HG02943 (cell line): ENCODE measurements at regions not wholly inside any gene's neighbourhood (a gene's known extent, or its start where the extent isn't known, plus 50 kb on each side); places are given as distances from the start of the nearest gene placed in this dataset.
"Not testable (repeated sequence)": the region's sequence is repeated elsewhere in the genome, so short reads cannot be mapped to it uniquely, and the experiment has no call there.

ENCODE experiments used
- ATAC-seq: cut with Tn5 transposase; IDR thresholded peaks from one replicate; pipeline ENCODE4 v1.9.1; 2021; ENCODE audit warnings: mild to moderate bottlenecking, low read depth, moderate library complexity; ENCODE audit not compliant: unreplicated experiment

DNA sequence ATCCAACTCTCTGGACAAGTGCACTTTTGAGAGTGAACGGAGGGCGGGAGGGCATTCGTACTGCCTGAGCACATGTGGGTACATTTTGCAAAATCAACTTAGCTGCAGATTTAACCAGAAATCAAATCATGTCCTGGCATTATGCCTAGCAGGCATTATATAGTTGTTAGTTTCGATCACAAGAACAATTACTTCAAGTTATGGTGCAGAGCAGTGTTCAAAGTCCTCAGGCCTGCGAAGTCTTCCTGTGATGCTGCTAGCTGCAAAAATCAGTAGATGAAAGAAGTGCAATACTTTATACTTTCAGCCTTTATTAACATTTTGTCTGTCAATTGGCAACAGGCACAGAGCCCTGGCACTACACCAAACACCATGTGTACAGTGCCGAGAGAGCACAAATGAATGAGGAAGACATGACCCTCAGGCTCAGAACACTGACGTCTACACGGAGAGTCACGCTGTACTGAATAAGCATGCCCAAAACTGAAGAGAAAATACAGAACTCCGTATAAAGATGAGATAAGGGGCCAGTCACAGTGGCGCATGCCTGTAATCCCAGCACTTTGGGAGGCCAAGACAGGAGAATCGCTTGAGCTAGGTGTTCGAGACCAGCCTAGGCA lies 92.1 kb upstream of the CREB1 start:
- no peak for ATAC-seq

DNA sequence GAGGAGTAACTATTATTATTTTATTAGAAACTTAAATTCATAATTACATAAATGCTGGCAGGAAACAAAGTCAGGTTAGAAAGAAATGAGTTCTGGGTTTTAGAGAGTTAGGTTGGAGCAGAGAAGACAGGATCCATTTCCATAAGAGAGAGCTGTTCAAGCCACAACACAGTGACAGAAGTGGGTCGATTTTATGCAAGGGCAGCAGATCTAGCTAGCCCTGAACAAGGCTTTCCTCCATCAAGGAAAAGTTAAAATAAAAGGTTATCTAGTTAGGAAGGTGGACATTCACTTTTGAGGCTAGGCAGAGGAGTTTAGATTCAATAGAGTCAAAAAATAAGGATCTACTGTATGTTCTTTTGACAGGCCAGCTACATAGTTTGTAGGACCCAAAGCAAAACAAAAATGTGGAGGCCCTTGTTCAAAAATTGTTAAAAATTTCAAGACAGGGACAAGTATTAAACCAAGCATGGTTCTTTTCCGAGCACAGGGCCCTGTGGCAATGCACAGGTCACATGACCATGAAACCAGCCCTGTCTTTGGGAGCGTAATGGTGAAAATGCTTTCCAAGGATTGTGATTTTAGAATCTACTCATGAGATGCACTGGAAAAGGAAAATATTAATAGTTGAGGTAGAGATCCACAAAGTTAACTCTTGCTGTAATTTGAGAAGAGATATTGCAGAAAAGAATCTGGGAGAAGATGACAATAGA lies 91.2 kb upstream of the CREB1 start:
- ATAC-seq: no peak

DNA sequence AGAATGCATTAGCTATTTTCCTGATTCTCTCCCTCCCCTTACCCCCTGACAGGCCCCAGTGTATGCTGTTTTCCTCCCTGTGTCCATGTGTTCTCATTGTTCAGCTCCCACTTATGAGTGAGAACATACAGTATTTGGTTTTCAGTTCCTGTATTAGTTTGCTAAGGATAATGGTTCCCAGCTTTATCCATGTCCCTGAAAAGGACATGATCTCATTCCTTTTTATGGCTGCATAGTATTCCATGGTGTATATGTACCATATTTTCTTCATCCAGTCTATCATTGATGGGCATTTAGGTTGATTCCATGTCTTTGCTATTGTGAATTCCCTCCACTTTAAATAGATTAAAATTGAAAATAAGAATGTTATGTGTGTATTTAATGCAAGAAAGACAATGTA lies 89.9 kb upstream of the CREB1 start:
- ATAC-seq: not testable (repeated sequence)

DNA sequence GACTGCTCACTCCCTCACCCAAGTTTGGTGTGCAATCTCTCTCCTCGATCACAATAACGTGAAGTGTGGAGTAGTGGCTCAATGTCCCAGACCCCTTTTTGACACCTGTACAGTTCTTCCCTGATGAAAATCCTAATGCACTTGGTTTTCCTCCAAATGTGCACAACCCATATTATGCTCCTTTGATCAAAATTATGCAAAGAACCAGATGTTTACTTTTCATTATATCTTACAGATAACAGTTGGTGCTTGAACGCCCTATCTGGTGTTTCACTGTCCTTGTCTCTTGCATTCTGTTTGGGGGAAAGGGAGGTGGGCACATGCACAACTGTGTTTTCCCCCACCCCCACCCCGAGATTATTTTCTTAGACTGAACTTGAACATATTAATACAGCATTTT lies 85.0 kb upstream of the CREB1 start:
- no peak for ATAC-seq

DNA sequence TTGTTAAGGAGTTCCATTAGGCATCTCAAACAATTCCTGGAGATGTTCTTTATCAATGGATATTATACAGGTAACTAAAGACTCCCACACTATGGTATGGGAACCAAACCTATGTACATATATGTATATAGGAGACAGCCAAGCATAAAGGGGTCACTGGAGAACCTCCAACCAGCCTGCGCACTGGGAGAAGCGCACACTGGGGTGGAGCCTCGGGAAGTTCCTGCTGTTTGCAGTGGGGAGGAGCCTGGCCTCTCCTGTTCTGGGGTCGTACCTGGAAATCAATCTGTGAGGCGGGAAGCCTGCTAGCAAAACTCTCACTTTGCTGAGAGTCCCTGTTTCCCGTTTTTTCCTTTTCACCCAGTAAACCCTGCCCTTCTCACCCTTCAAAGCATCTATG lies 83.1 kb upstream of the CREB1 start:
- ATAC-seq: no peak

DNA sequence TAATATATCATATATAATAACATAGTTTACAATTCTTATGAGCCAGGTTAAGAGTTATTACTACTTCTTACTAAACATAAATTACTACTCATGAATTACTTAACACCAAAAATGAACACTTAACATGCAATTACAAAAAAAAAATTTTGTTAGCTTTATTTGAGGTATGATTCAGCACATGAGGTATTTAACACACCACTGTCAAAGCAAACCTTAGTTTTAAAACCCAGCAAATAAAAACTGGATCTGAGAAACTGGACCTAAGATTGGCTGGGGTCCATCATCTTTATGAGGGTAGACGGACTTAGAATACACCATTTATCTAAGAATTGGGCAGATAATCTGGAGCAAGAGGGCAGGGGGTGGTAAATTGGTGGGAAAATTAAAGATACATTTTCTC lies 81.8 kb upstream of the CREB1 start:
- no peak for ATAC-seq

DNA sequence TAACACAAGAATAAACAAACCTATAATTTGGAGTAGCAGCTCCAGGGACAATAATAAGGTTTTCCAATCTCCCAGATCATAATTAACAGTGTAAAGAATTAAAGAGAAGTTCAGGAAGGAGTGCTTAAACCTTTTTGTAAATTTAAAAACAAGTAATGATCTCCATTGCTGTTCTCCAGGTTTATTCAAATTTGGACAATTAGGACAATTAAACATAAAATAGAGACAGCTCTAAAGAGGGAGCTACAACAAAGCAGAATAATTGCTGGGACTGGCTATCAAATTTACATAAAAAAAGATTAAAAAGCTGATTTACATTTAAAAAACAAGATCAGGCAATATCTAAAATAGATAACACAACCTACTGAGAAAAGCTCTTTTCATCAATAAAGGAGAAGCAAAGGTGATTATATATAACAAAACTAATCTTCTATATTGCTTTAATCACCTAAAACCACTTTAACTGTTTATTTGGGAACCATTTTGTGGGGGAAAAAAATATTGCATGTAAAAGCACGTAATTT lies 80.1 kb upstream of the CREB1 start:
- ATAC-seq: no peak

DNA sequence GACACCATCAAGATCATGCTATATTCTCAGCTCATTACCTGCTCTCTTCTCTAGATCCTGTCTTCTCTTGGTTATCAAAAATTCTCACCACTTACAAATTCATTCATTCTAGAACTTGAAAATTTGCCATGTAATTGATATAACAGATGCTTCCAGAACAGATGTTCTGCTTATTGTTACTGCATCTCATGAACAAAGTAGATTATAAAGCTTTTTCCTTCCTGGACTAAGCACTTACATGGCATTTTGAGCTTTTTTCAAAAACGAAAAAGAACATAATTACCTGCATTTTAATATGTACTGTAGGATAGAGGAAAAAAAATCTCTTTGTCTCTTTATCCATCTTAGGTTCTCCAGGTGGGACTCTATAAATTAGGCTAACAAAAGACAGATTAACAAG lies 79.6 kb upstream of the CREB1 start:
- no peak for ATAC-seq

DNA sequence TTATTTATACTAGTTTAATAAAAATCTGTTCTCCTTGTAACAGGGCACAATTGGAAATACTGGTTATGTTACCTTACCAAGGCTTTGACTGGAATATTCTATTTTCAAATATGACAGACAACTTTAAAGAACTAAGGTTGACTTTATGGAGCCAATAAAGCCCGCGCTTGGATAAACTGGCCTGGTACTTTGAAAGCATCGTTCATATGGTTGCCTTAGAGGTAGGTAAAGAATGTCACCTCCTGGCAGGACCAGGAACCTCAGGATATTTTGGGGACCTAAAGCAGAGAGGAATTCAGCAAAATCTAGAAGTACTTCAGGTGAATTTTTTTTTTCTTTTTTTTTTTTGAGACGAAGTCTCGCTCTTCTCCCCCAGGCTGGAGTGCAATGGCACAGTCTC lies 71.2 kb upstream of the CREB1 start:
- ATAC-seq: no peak

DNA sequence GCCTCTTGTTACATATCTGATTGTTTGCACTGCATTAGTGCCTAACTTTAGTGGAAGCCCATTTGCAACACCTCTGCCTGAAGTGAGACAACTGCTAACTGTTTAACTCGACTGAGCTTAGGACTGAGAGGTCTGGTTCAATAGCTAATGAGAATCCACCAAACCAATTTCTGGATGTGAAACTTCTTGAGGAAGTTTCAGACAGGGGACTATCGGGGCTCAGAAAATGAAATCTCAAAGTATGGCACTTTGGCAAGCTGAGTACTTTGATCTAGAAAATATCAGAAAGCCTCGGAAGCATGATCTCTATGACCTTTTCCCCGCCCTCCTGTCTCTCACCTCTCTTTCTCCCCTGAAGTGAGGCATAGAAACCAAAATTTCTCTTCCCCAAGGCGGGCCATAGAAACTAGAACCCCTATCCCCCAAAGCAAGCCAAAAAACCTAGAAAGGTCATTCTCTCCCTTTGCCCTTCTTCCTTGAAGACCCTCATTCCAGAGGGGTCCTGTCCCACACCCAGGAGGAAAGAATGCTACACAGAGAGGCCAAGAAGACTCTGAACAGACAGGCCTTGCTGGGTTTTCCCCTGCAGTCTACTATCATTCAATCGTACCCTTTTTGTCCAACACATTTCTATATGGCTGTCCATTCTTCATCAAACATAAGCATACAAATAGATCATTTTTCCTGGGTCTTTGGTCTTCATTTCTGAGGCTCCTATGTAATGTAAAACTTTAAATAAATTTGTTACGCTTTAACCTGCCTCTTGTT lies 69.6 kb upstream of the CREB1 start:
- no peak for ATAC-seq

DNA sequence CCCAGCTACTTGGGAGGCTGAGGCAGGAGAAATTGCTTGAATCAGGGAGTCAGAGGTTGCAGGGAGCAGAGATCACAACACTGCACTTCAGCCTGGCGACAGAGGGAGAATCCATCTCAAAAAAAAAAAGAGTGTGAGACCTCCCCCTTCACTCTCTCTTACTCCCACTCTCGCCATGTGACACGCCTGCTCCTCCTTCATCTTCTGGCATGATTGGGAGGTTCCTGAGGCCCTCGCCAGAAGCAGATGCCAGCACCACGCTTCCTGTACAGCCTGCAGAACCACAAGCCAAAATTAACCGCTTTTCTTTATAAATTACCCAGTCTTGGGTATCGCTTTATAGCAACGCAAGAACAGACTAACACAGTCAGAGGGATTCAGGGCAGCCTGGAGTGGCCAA lies 66.3 kb upstream of the CREB1 start:
- ATAC-seq: no peak

DNA sequence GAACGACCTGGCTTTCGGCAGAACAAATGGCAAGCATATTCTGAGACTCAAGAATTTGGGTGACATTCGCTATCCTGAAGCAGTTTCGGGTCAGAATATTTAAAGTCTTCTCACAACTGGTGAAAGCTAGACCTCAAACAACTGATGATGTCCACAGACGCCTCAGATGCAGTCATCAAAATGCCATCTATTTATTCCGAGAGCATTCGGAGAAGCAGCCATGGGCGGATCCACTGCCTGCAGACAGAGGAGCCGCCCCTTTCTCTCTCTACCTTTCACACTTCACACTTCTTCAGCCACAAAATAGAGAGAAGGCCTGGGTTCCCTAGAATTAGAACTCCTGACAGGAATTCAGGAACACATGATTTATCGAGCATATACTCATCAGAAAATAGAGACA lies 65.8 kb upstream of the CREB1 start:
- no peak for ATAC-seq

DNA sequence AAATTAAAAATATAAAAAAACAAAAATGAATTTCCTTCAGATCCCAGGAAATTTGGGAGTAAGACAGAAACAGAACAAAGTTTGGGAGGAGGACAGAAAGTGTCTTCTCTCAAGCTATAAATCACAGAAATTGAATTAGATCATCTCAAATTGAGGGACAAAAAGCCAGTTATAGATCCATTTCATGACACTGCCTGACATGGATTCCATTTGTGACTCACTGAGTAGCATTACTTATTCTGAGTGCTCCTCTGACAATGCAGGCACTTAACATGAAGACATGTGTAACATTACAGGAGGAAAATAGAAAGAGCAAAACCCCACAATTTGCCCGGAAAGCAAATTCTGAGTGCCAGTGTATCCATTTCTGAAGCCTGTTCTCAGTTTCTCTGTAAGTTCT lies 63.9 kb upstream of the CREB1 start:
- no peak for ATAC-seq

DNA sequence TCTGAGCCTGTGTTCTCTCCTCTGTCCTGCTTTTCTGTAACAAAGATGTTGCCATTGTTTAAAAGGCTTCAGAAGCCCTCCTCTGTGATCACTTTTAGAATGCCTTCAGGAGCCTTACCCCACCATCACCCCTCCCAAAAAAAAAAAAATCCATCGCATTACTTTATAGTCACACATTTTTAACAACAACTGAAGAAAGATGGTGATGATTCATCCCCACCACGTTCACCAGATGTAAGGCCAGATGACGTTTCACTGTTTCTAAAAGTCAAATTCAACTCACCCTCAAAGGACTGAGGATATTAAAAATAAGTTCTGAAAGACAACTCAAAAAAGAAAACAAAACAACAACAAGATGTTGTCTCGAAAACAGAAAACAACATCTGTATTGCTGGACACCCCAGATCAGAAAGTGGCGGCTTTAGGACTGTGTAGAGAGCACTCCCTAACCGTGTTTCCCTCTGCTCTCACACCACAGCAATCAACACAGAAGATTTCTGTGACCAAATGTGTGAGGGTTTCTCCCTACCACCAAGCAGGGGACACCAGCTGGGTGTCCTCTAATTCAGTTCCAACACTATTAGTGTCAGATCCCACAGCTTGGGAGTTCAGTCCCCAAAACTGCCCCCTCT lies 61.9 kb upstream of the CREB1 start:
- no peak for ATAC-seq

DNA sequence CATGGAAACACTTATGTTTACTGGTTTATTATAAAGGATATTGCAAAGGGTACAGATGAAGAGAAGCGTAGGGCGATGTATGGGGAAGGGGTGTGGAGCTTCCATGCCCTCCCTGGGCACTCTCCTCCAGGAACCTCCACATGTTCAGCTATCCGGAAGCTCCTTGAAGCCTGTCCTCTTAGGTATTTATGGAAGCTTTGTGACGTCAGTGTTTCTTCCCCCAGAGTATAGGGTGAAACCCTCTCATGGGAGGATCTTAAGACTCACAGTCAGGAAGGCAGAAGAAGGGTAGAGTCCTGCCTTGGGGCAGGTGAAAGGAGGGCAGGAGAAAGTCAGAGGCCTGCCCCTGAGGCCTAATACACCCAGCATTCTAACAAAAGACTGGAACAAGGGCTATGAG lies 61.3 kb upstream of the CREB1 start:
- no peak for ATAC-seq

DNA sequence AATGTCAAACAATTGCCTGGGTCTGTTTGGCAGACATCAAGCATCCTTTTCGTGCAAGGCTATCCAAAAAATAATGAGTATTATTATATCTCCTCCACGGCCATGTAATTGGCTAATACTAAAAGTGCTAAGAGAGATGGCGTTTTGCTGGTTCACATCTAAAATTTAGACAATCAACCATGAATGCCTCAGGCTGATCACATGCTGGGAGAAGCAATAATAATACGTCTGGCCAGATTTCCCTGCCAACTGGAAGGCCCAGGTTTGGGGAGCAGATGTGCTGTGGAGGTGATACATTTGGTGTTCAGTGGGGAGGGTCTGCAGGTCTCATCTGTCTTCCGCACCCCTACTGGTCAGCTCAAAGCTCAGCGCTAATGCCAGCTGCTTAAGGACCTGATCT lies 60.3 kb upstream of the CREB1 start:
- ATAC-seq: no peak

DNA sequence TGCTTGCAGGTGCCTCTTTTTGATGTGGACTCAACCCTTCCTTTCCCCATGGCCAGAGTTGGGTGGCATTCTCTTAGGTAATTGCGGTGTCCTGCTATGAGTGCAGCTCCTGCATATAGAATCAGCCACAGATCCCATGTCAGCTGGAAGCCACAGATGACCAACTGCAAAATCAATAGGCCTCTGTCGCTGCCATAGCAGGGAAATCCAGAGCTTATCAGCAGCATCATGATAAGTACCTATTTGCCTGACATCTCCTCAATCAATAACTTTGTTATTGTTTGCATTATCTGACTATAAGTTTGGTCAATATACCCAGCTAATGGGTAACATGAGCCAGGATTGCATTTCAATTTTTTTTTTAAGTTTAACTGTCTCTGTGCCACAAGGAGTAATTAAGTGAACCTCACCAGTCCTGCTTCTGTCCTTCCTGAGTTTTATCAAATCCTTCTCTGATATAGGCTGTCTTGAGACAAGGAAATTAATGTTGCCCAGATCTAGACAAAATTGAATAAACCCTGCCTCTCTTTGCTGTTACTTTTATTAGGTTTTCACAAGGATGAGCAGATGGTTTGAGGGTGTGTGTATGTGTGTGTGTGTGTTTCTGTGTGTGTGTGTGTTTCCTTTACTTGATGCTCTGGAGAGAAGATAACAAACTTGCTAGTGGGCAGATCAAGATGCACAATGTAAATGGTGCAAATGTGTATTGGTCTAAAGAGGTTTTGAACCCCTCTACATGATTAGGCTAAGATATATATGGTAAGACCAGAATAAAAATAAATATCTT lies 59.6 kb upstream of the CREB1 start:
- no peak for ATAC-seq

DNA sequence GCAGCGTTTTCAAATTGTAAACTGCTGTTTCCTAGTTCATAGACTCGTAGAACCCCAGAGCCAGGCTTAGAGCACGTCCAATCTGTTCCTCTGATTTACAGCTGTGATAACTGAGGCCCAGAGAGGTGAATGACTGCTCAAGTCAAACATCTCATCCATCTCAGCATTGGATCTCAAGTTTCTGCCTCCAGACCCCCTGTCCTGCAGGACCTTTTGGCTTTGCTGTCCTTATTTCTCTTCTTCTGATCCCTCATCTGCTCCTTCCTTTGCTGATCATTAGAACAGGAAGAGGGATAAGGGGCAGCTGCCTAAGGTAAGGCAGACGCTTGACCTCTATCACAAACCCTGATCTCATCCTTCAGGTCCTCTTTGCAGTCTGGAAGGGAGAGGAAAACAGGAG lies 58.5 kb upstream of the CREB1 start:
- no peak for ATAC-seq

DNA sequence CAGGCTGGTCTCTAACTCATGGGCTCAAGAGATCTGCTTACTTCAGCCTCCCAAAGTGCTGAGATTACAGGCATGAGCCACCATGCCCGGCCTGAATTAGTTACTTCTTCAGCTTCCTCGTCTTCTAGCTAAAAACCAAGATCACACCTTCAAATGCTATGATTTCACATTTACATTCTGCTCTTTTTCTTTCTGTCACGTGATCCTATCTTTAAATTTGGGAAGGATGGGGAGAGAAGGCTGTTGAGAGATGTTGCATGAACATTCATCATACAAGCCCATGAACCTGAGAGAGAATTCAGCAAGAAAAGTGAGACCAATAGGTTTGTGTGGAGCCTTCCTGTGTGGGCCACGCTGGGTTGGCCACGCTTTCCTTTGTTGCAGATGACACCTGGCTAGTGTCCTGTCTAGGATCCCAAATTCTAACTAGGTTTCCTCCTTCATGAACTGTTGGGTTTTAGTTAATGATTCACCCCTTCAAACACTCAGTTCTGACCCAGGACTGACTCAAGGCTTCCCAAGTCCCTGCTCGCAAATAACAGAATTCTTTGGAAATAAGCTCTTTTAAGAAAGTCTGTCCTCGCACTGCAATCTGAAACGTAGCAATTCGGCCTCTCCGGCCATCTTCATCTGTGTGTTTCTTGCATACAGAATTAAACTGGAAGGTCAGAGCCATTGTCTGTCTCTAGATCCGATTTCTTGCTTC lies 57.3 kb upstream of the CREB1 start:
- no peak for ATAC-seq
